Testis (tissue), 2 donors: ENCODE measurements at regions not wholly inside any gene's neighbourhood (a gene's known extent, or its start where the extent isn't known, plus 50 kb on each side); places are given as distances from the start of the nearest gene placed in this dataset.

Experiments used
- DNase-seq: peaks from one replicate; pipeline ENCODE4 v3.0.0-alpha.2; 2019
- H3K27ac ChIP-seq, 2 donors: fragments of 200-600 bp; sonication (generic); one replicate each; pipeline ENCODE4 v1.5.1; 2019
- H3K27me3 ChIP-seq: fragments of 200-600 bp; sonication (generic); one replicate; pipeline ENCODE4 v1.5.1; 2019
- H3K36me3 ChIP-seq: fragments of 200-600 bp; sonication (generic); one replicate; pipeline ENCODE4 v1.5.1; 2017; ENCODE audit warnings: low read depth; ENCODE audit errors: missing control alignments
- H3K4me1 ChIP-seq: fragments of 200-600 bp; sonication (generic); one replicate; pipeline ENCODE4 v1.5.1; 2019
- H3K4me3 ChIP-seq, 2 donors: fragments of 200-600 bp; sonication (generic); one replicate each; pipeline ENCODE4 v1.5.1; 2017 to 2019
- H3K9me3 ChIP-seq: fragments of 200-600 bp; sonication (generic); one replicate; pipeline ENCODE4 v1.5.1; 2017
- POLR2A ChIP-seq: fragments of 450-650 bp; IDR thresholded peaks from one replicate; pipeline ENCODE4 v1.6.1; 2017; ENCODE audit warnings: antibody characterized with exemption, mild to moderate bottlenecking, moderate library complexity
- WGBS, 2 donors: methylation state at CpG; one replicate each; pipeline ENCODE4 v1.1.5; 2018; 5-methylcytosine and 5-hydroxymethylcytosine counted together
- intact Hi-C: fragments of 100-400 bp; cut with DNase I; formaldehyde crosslinking; loops from one replicate; pipeline ENCODE4 v1.15.1; 2023; ENCODE audit warnings: low total_unique reads
- TF ChIP-seq, protein P1 (sequence below), 3 experiments: fragments of 450-650 bp in 2 of 3; fragments of 200-600 bp in 1 of 3; sonication (generic) in 1 of 3; IDR thresholded peaks; one replicate each; pipeline ENCODE4 v1.5.1; 2016 to 2019; ENCODE audit warnings: antibody characterized with exemption in 3 of 3, mild to moderate bottlenecking in 2 of 3, moderate library complexity in 1 of 3

DNA sequence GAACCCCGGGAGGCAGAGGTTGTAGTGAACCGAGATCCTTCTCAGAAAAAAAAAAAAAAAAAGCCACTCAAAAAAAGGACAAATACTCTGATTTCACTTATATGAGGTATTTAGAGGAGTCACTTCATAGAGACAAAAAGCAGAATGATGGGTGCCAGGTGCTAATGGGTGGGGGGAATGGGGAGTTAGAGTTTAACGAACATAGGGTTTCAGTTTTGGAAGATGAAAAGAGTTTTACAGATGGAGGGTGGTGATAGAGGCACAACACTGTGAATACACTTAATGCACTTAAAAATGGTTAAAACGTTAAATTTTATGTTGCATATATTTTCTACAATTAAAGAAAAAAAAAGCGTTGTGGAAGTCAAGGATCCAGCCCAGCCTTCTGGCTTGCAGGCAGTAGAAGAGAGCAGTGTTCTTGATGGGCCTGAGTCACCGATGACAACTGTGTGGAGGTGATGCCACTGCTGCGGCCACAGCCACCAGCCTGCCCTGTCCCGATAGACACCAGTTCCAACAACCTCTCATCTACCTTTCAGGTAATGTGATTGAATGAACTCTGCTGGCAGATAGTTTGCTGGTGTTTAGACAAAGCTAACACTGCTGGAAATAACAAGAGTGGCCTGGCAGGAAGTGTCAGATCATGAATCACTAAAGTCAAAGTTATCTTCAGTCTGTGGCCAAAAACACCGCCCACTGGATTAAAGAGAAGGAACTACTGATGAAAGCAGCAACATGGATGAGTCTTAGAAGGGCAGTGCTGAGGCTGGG, 49.9 kb upstream of the COX10 start:
- TF ChIP-seq POLR2A = no peak
- TF ChIP-seq, protein P1, sequence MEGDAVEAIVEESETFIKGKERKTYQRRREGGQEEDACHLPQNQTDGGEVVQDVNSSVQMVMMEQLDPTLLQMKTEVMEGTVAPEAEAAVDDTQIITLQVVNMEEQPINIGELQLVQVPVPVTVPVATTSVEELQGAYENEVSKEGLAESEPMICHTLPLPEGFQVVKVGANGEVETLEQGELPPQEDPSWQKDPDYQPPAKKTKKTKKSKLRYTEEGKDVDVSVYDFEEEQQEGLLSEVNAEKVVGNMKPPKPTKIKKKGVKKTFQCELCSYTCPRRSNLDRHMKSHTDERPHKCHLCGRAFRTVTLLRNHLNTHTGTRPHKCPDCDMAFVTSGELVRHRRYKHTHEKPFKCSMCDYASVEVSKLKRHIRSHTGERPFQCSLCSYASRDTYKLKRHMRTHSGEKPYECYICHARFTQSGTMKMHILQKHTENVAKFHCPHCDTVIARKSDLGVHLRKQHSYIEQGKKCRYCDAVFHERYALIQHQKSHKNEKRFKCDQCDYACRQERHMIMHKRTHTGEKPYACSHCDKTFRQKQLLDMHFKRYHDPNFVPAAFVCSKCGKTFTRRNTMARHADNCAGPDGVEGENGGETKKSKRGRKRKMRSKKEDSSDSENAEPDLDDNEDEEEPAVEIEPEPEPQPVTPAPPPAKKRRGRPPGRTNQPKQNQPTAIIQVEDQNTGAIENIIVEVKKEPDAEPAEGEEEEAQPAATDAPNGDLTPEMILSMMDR (IDR thresholded peaks at IDR 0.05) = no peak
- Histone ChIP-seq H3K4me1 (no peaks in the 10 kb centered on the region), H3K27me3 (no peaks in the 10 kb centered on the region), H3K4me3 (no peak overlapping the region), H3K9me3 (no peaks in the 10 kb centered on the region), H3K27ac (no peak overlapping the region), H3K36me3 (no peaks in the 10 kb centered on the region)
- 81 to 88% methylated on average over 9 of the region's 9 CpGs for WGBS, 2 donors
- intact Hi-C loops = no loop called here
- no peak for DNase-seq
